Neural cell (in vitro differentiated cells): ENCODE measurements at regions not wholly inside any gene's neighbourhood (a gene's known extent, or its start where the extent isn't known, plus 50 kb on each side); places are given as distances from the start of the nearest gene placed in this dataset.

Experiments
- H2AFZ ChIP-seq: fragments of 200-600, 300-800 bp; sonication (generic), shearing (Covaris generic); 2 replicates; pipeline ENCODE4 v1.6.0; 2014; ENCODE audit warnings: low read depth, mild to moderate bottlenecking, antibody characterized with exemption, low read length, moderate library complexity
- H3F3A ChIP-seq: fragments of 200-600 bp; shearing (Covaris generic); 2 replicates; pipeline ENCODE4 v1.6.1; 2016; ENCODE audit warnings: mild to moderate bottlenecking, moderate library complexity, mixed read lengths, antibody characterized with exemption, low read length; ENCODE audit not compliant: insufficient read depth, poor library complexity, severe bottlenecking
- H3K27ac ChIP-seq: fragments of 200-600, 300-800 bp; sonication (generic), shearing (Covaris generic); 2 replicates; pipeline ENCODE4 v1.5.1; 2014; ENCODE audit warnings: mild to moderate bottlenecking, low read length, moderate library complexity
- H3K27me3 ChIP-seq: fragments of 300-800, 200-600 bp; sonication (generic), shearing (Covaris generic); 2 replicates; pipeline ENCODE4 v1.6.0; 2014; ENCODE audit warnings: mild to moderate bottlenecking, low read depth, low read length, moderate library complexity; ENCODE audit not compliant: insufficient read depth
- H3K36me3 ChIP-seq: fragments of 300-800, 200-600 bp; sonication (generic), shearing (Covaris generic); 2 replicates; pipeline ENCODE4 v1.5.1; 2014; ENCODE audit warnings: mild to moderate bottlenecking, antibody characterized with exemption, low read length, moderate library complexity; ENCODE audit not compliant: insufficient read depth
- H3K4me2 ChIP-seq: fragments of 300-800, 200-600 bp; sonication (generic), shearing (Covaris generic); 2 replicates; pipeline ENCODE4 v1.6.0; 2014; ENCODE audit warnings: mild to moderate bottlenecking, low read length
- H3K4me3 ChIP-seq: fragments of 300-800, 200-600 bp; sonication (generic), shearing (Covaris generic); 2 replicates; pipeline ENCODE4 v1.5.1; 2014; ENCODE audit warnings: mild to moderate bottlenecking, low read length, moderate library complexity
- H3K79me2 ChIP-seq: fragments of 200-600 bp; shearing (Covaris generic); replicated peaks from 2 replicates; pipeline ENCODE4 v1.6.0; 2014; ENCODE audit warnings: mild to moderate bottlenecking, low read length, moderate library complexity; ENCODE audit not compliant: insufficient read depth
- H3K9ac ChIP-seq: fragments of 300-800, 200-600 bp; sonication (generic), shearing (Covaris generic); 2 replicates; pipeline ENCODE4 v1.6.1; 2016; ENCODE audit warnings: mild to moderate bottlenecking, low read length, mixed read lengths
- H3K9me2 ChIP-seq: fragments of 200-600 bp; shearing (Covaris generic); 2 replicates; pipeline ENCODE4 v1.6.1; 2016; ENCODE audit warnings: mild to moderate bottlenecking, low read length, mixed read lengths; ENCODE audit not compliant: insufficient read depth
- H3K9me3 ChIP-seq: fragments of 200-600, 300-800 bp; sonication (generic), shearing (Covaris generic); 2 replicates; pipeline ENCODE4 v1.6.1; 2016; ENCODE audit warnings: mild to moderate bottlenecking, mixed run types, low read length, moderate library complexity, mixed read lengths
- H4K20me1 ChIP-seq: fragments of 200-600 bp; shearing (Covaris generic); 2 replicates; pipeline ENCODE4 v1.6.1; 2016; ENCODE audit warnings: mild to moderate bottlenecking, mixed run types; ENCODE audit not compliant: insufficient read depth
- EP300 ChIP-seq: fragments of 450-650 bp; conservative IDR thresholded peaks from 2 replicates; pipeline ENCODE4 v1.6.1; 2014; ENCODE audit warnings: antibody characterized with exemption, mild to moderate bottlenecking, moderate library complexity; ENCODE audit not compliant: poor library complexity, severe bottlenecking
- EZH2 ChIP-seq: fragments of 200-600, 300-800 bp; shearing (Covaris generic), sonication (generic); IDR thresholded peaks from 2 replicates; pipeline ENCODE4 v1.6.1; 2014; ENCODE audit warnings: antibody characterized with exemption, low read length, borderline replicate concordance, mild to moderate bottlenecking; ENCODE audit not compliant: insufficient read depth, poor library complexity, severe bottlenecking
- MXI1 ChIP-seq: fragments of 450-650 bp; conservative IDR thresholded peaks from 2 replicates; pipeline ENCODE4 v1.6.1; 2014; ENCODE audit warnings: antibody characterized with exemption, mild to moderate bottlenecking; ENCODE audit not compliant: poor library complexity, severe bottlenecking
- POLR2AphosphoS5 ChIP-seq: IDR thresholded peaks from 2 replicates; pipeline ENCODE4 v1.6.1; 2012
- RAD21 ChIP-seq: fragments of 450-650 bp; conservative IDR thresholded peaks from 2 replicates; pipeline ENCODE4 v1.6.1; 2014; ENCODE audit warnings: antibody characterized with exemption, mild to moderate bottlenecking, moderate library complexity
- SMC3 ChIP-seq: fragments of 450-650 bp; conservative IDR thresholded peaks from 2 replicates; pipeline ENCODE4 v1.6.1; 2014; ENCODE audit warnings: antibody characterized with exemption, mild to moderate bottlenecking, moderate library complexity; ENCODE audit not compliant: poor library complexity
- TAF1 ChIP-seq: IDR thresholded peaks from 2 replicates; pipeline ENCODE4 v1.6.1; 2012; ENCODE audit warnings: low read depth
- TF ChIP-seq, protein P1 (sequence below): IDR thresholded peaks from 2 replicates; pipeline ENCODE4 v1.6.1; 2012; ENCODE audit warnings: borderline replicate concordance
- TF ChIP-seq, protein P2 (sequence below): fragments of 450-650 bp; IDR thresholded peaks from 2 replicates; pipeline ENCODE4 v1.5.1; 2014; ENCODE audit warnings: antibody characterized with exemption, mild to moderate bottlenecking, moderate library complexity; ENCODE audit not compliant: poor library complexity, severe bottlenecking

DNA sequence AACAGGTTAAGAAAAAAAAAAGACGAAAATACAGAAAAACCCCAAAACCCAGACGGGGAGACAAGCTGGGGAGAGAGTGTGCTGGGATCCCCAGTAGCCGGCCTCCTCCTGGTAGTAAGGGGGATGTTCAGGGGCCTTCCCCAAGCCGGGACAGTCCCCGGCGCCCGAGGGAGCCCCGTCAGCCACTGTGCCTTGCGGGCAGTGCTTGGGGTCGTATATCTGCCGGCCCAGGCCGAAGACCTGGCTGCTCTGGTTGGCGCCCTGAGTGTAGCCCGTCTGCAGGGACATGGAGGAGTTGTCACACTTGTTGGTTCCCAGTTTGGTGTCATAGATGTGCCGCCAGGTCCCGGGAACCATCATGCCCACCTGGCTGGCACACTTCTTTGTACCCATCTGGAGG, 287.2 kb upstream of the GADL1 start:
- TF ChIP-seq TAF1 (no peak), RAD21 (no peak), EP300 (no peak), POLR2AphosphoS5 (no peak), EZH2 (no peak), MXI1 (no peak), SMC3 (no peak)
- TF ChIP-seq, protein P1, sequence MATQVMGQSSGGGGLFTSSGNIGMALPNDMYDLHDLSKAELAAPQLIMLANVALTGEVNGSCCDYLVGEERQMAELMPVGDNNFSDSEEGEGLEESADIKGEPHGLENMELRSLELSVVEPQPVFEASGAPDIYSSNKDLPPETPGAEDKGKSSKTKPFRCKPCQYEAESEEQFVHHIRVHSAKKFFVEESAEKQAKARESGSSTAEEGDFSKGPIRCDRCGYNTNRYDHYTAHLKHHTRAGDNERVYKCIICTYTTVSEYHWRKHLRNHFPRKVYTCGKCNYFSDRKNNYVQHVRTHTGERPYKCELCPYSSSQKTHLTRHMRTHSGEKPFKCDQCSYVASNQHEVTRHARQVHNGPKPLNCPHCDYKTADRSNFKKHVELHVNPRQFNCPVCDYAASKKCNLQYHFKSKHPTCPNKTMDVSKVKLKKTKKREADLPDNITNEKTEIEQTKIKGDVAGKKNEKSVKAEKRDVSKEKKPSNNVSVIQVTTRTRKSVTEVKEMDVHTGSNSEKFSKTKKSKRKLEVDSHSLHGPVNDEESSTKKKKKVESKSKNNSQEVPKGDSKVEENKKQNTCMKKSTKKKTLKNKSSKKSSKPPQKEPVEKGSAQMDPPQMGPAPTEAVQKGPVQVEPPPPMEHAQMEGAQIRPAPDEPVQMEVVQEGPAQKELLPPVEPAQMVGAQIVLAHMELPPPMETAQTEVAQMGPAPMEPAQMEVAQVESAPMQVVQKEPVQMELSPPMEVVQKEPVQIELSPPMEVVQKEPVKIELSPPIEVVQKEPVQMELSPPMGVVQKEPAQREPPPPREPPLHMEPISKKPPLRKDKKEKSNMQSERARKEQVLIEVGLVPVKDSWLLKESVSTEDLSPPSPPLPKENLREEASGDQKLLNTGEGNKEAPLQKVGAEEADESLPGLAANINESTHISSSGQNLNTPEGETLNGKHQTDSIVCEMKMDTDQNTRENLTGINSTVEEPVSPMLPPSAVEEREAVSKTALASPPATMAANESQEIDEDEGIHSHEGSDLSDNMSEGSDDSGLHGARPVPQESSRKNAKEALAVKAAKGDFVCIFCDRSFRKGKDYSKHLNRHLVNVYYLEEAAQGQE = no peak
- TF ChIP-seq, protein P2, sequence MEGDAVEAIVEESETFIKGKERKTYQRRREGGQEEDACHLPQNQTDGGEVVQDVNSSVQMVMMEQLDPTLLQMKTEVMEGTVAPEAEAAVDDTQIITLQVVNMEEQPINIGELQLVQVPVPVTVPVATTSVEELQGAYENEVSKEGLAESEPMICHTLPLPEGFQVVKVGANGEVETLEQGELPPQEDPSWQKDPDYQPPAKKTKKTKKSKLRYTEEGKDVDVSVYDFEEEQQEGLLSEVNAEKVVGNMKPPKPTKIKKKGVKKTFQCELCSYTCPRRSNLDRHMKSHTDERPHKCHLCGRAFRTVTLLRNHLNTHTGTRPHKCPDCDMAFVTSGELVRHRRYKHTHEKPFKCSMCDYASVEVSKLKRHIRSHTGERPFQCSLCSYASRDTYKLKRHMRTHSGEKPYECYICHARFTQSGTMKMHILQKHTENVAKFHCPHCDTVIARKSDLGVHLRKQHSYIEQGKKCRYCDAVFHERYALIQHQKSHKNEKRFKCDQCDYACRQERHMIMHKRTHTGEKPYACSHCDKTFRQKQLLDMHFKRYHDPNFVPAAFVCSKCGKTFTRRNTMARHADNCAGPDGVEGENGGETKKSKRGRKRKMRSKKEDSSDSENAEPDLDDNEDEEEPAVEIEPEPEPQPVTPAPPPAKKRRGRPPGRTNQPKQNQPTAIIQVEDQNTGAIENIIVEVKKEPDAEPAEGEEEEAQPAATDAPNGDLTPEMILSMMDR = no peak
- no peak overlapping the region for H2AFZ ChIP-seq
- H3K4me3 ChIP-seq = no peak overlapping the region
- no peaks in the 10 kb centered on the region for H3K27me3 ChIP-seq
- H4K20me1 ChIP-seq = no peaks in the 10 kb centered on the region
- no peaks in the 10 kb centered on the region for H3K9me2 ChIP-seq
- H3K9ac ChIP-seq = no peak overlapping the region
- H3K9me3 ChIP-seq = no peaks in the 10 kb centered on the region
- H3K79me2 ChIP-seq = no peaks in the 10 kb centered on the region
- no peaks in the 10 kb centered on the region for H3K36me3 ChIP-seq
- no peak overlapping the region for H3K4me2 ChIP-seq
- no peaks in the 10 kb centered on the region for H3F3A ChIP-seq
- H3K27ac ChIP-seq = no peak overlapping the region

DNA sequence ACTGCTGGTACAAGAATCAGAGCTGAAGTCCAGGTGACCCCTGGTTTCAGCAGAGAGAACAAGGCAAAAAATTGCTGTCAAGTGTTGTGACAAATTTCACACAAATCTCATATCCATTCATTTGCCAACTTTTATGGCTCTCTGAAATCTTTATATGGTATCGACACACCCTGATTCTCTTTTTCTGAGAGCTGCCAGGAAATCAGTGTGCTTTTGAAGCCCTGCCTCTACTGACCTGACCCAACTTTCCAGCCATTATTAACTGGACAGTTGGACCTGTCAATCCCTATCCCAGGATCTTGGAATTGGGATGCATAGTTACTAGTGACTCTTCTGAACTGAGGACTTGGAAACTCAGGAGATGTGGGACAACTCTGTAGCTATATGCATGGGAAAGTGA, 288.2 kb upstream of the GADL1 start:
- Histone ChIP-seq H3K27ac (no peak overlapping the region), H3K27me3 (no peaks in the 10 kb centered on the region), H3K9ac (no peak overlapping the region), H3K9me2 (no peaks in the 10 kb centered on the region), H3K9me3 (no peaks in the 10 kb centered on the region), H3K4me3 (no peak overlapping the region), H2AFZ (no peak overlapping the region), H3K4me2 (no peak overlapping the region), H4K20me1 (no peaks in the 10 kb centered on the region), H3K79me2 (no peaks in the 10 kb centered on the region), H3K36me3 (no peaks in the 10 kb centered on the region), H3F3A (no peaks in the 10 kb centered on the region)
- no peak for TF ChIP-seq EP300
- TF ChIP-seq, protein P1 = no peak
- no peak for TF ChIP-seq TAF1
- no peak for TF ChIP-seq RAD21
- TF ChIP-seq MXI1 = no peak
- TF ChIP-seq SMC3 = no peak
- TF ChIP-seq POLR2AphosphoS5 = no peak
- TF ChIP-seq EZH2 = no peak
- TF ChIP-seq, protein P2 = no peak
